ENCODE measurements at regions not wholly inside any gene's neighbourhood (a gene's known extent, or its start where the extent isn't known, plus 50 kb on each side); places are given as distances from the start of the nearest gene placed in this dataset.

DNA sequence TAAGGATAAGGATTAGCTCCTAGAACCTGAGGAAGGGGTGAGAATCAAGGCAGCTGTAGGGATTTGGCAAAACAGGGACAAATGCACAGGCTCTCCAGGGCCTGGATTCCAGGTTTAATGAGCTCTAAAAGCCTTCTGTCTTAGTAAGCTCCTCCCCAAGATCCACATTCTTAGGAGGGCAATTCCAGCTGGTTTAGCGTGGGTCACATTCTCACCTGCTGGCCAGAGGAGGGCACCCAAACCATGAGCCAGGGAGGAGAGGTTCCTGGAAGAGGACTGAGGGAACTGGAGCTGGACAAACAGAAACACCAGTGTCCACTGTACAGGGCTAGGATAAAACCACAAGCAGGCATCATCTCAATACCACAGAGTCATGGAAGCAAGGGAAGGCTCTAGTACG is 480.0 kb downstream of the CCDC171 start:
- TF ChIP-seq, protein P1, sequence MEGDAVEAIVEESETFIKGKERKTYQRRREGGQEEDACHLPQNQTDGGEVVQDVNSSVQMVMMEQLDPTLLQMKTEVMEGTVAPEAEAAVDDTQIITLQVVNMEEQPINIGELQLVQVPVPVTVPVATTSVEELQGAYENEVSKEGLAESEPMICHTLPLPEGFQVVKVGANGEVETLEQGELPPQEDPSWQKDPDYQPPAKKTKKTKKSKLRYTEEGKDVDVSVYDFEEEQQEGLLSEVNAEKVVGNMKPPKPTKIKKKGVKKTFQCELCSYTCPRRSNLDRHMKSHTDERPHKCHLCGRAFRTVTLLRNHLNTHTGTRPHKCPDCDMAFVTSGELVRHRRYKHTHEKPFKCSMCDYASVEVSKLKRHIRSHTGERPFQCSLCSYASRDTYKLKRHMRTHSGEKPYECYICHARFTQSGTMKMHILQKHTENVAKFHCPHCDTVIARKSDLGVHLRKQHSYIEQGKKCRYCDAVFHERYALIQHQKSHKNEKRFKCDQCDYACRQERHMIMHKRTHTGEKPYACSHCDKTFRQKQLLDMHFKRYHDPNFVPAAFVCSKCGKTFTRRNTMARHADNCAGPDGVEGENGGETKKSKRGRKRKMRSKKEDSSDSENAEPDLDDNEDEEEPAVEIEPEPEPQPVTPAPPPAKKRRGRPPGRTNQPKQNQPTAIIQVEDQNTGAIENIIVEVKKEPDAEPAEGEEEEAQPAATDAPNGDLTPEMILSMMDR (IDR thresholded peaks at IDR 0.05; ENCODE audit: extremely low read depth, low read depth, low read length), result peak; percentile 40
- Histone ChIP-seq H3K36me3 (ENCODE audit: insufficient read depth, low read length) (no peaks in the 10 kb centered on the region), H3K4me1 (ENCODE audit: insufficient read depth, low read length) (peaks cover 49% of the 10 kb centered on the region), H3K79me2 (ENCODE audit: insufficient read depth, low read length) (no peaks in the 10 kb centered on the region), H3K9me3 (ENCODE audit: low read depth, low read length) (no peaks in the 10 kb centered on the region), H2AFZ (ENCODE audit: low read length) (no peak overlapping the region), H3K27ac (ENCODE audit: low read depth, low read length) (peak overlapping the region; percentile 86), H4K20me1 (ENCODE audit: insufficient read depth, low read length) (no peaks in the 10 kb centered on the region), H3K4me2 (ENCODE audit: insufficient read depth, low read length) (no peak overlapping the region), H3K27me3 (ENCODE audit: insufficient read depth, low read length) (no peaks in the 10 kb centered on the region), H3K4me3 (ENCODE audit: insufficient read depth, low read length) (no peak overlapping the region)
- DNase-seq (ENCODE audit: insufficient read length, low spot score, missing footprints), result no peak

DNA sequence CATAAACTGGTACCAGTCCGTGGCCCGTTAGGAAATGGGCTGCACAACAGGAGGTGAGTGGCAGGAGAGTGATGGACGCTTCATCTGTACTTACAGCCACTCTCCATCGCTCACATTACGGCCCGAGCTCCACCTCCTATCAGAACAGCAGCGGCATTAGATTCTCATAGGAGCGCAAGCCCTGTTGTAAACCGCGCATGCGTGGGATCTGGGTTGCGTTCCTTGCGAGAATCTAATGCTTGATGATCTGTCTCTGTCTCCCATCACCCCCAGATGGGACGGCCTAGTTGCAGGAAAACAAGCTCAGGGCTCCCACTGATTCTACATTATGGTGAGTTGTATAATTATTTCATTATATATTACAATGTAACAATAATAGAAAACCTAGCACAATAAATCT is 480.4 kb downstream of the CCDC171 start:
- Histone ChIP-seq H4K20me1 (ENCODE audit: insufficient read depth, low read length) (no peaks in the 10 kb centered on the region), H3K27ac (ENCODE audit: low read depth, low read length) (no peak overlapping the region), H3K9me3 (ENCODE audit: low read depth, low read length) (no peaks in the 10 kb centered on the region), H3K27me3 (ENCODE audit: insufficient read depth, low read length) (no peaks in the 10 kb centered on the region), H3K36me3 (ENCODE audit: insufficient read depth, low read length) (no peaks in the 10 kb centered on the region), H2AFZ (ENCODE audit: low read length) (no peak overlapping the region), H3K4me1 (ENCODE audit: insufficient read depth, low read length) (peaks cover 44% of the 10 kb centered on the region), H3K4me3 (ENCODE audit: insufficient read depth, low read length) (no peak overlapping the region), H3K4me2 (ENCODE audit: insufficient read depth, low read length) (no peak overlapping the region), H3K79me2 (ENCODE audit: insufficient read depth, low read length) (no peaks in the 10 kb centered on the region)
- no peak for DNase-seq (ENCODE audit: insufficient read length, low spot score, missing footprints)
- TF ChIP-seq, protein P1 (IDR thresholded peaks at IDR 0.05; ENCODE audit: extremely low read depth, low read depth, low read length), result no peak

DNA sequence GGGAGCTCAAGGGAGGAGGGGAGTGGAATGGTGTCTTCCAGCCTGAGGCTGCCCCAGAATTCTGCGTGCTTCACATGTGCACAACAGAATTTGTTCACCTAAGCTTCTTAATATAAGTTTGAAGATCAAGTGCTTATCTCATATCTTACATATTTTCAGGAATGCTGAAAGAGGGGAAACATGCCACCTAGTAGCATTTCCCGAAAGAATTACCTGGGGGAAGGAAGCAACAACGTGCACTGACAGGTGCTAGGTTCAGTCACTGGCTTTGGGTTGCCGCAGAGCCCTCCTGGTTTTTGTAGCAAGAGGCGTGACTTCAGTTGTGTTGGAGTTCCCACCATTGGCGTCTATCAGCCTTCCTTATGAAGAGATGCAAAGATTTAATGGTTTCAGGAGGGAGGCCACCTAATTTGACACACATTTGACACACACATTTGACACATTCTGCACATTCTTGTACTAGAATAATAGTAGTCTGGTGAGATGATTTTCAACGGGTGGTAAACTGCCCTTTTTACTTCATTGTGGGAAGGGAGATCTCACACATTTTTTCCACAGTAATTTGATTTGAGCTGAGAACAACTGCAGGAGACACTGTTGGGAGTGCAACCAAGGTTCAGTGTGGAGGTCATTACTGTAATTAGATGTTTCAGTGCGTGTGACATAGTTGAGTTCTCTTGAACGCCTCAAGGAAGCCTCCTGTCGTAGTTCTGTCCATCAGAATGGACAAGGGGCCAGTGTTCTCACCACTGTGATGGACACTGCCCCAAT is 481.3 kb downstream of the CCDC171 start:
- Histone ChIP-seq H2AFZ (ENCODE audit: low read length) (no peak overlapping the region), H4K20me1 (ENCODE audit: insufficient read depth, low read length) (no peaks in the 10 kb centered on the region), H3K79me2 (ENCODE audit: insufficient read depth, low read length) (no peaks in the 10 kb centered on the region), H3K4me3 (ENCODE audit: insufficient read depth, low read length) (no peak overlapping the region), H3K4me1 (ENCODE audit: insufficient read depth, low read length) (peaks cover 38% of the 10 kb centered on the region), H3K27ac (ENCODE audit: low read depth, low read length) (no peak overlapping the region), H3K4me2 (ENCODE audit: insufficient read depth, low read length) (no peak overlapping the region), H3K9me3 (ENCODE audit: low read depth, low read length) (no peaks in the 10 kb centered on the region), H3K27me3 (ENCODE audit: insufficient read depth, low read length) (no peaks in the 10 kb centered on the region), H3K36me3 (ENCODE audit: insufficient read depth, low read length) (no peaks in the 10 kb centered on the region)
- no peak for DNase-seq (ENCODE audit: insufficient read length, low spot score, missing footprints)
- TF ChIP-seq, protein P1 (IDR thresholded peaks at IDR 0.05; ENCODE audit: extremely low read depth, low read depth, low read length), result no peak

DNA sequence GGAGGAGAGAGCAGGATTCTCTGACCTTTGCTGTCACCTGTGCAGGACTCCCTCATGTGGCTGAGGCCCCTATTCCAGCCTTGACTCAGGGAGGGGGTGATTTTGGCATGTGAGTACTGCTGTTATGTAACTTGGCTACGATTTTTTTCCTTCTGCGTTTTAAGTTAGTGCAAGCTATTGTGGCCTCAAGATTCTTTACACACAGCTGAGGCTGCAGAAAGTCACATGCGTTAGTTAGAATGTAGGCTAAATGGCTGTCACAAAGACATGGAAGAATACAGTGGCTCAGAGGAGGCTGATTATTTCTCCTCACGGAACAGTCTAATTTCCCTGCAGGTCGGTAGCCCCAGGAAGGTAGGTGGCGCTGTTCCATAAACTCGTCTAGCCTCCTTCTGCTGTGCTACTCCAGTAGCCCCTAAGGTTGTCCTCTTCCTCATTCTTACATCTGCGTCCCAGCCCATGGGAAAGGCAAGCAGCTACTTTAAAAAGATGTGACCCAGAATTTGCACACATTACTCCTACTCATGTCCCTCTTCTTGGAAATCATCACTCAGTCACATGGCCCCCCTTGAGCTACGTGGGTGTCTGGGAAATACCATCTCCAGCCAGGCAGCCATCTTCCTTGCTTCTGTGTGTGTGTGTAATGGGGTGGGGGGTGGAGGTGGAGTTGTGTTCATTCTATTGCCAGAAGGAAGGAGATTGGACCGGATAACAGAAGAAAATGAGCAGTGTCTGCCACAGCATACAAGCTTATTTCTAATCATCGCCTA is 486.6 kb downstream of the CCDC171 start:
- no peaks in the 10 kb centered on the region for H4K20me1 ChIP-seq (ENCODE audit: insufficient read depth, low read length)
- no peak for DNase-seq (ENCODE audit: insufficient read length, low spot score, missing footprints)

More for the DNA sequence above, 486.6 kb downstream of the CCDC171 start:
- no peaks in the 10 kb centered on the region for H3K79me2 ChIP-seq (ENCODE audit: insufficient read depth, low read length)
- no peak overlapping the region for H3K4me2 ChIP-seq (ENCODE audit: insufficient read depth, low read length)
- no peak overlapping the region for H3K27ac ChIP-seq (ENCODE audit: low read depth, low read length)
- no peaks in the 10 kb centered on the region for H3K9me3 ChIP-seq (ENCODE audit: low read depth, low read length)
- H2AFZ ChIP-seq (ENCODE audit: low read length), result peak overlapping the region; percentile 4
- TF ChIP-seq, protein P1 (IDR thresholded peaks at IDR 0.05; ENCODE audit: extremely low read depth, low read depth, low read length), result peak; percentile 41
- no peaks in the 10 kb centered on the region for H3K36me3 ChIP-seq (ENCODE audit: insufficient read depth, low read length)
- no peak overlapping the region for H3K4me3 ChIP-seq (ENCODE audit: insufficient read depth, low read length)
- no peaks in the 10 kb centered on the region for H3K27me3 ChIP-seq (ENCODE audit: insufficient read depth, low read length)
- H3K4me1 ChIP-seq (ENCODE audit: insufficient read depth, low read length), result peaks cover 18% of the 10 kb centered on the region

All from osteoblast (primary cell).